PFSK-1 (cell line): ENCODE measurements at regions not wholly inside any gene's neighbourhood (a gene's known extent, or its start where the extent isn't known, plus 50 kb on each side); places are given as distances from the start of the nearest gene placed in this dataset.
A peak's percentile ranks its signal among the peaks of the same experiment; 100 is the strongest.

ENCODE experiments used
- FOXP2 ChIP-seq: optimal IDR thresholded peaks from 2 replicates; pipeline ENCODE3; 2011; ENCODE audit warnings: borderline replicate concordance, control low read depth, inconsistent platforms; ENCODE audit not compliant: insufficient read depth; ENCODE audit errors: extremely low read length, extremely low read depth
- POLR2AphosphoS5 ChIP-seq: IDR thresholded peaks from 2 replicates; pipeline ENCODE4 v1.6.1; 2012; ENCODE audit warnings: low read depth, mild to moderate bottlenecking, control low read depth, low read length, moderate library complexity
- SIN3A ChIP-seq: IDR thresholded peaks from 2 replicates; pipeline ENCODE4 v1.6.1; 2012; ENCODE audit warnings: mild to moderate bottlenecking, low read length, moderate library complexity, borderline replicate concordance; ENCODE audit not compliant: insufficient read depth
- TAF1 ChIP-seq: IDR thresholded peaks from 2 replicates; pipeline ENCODE4 v1.6.1; 2012; ENCODE audit warnings: low read length, control low read depth, borderline replicate concordance; ENCODE audit not compliant: insufficient read depth
- TF ChIP-seq, protein P1 (sequence below), 2 experiments: IDR thresholded peaks; 2 replicates each; pipeline versions ENCODE4 v1.6.1 to v1.8.0; 2011 to 2012; ENCODE audit warnings: low read depth in 2 of 2, low read length in 2 of 2, control low read depth in 1 of 2, inconsistent platforms in 1 of 2, mild to moderate bottlenecking in 1 of 2, moderate library complexity in 1 of 2; ENCODE audit not compliant: insufficient read depth in 1 of 2

DNA sequence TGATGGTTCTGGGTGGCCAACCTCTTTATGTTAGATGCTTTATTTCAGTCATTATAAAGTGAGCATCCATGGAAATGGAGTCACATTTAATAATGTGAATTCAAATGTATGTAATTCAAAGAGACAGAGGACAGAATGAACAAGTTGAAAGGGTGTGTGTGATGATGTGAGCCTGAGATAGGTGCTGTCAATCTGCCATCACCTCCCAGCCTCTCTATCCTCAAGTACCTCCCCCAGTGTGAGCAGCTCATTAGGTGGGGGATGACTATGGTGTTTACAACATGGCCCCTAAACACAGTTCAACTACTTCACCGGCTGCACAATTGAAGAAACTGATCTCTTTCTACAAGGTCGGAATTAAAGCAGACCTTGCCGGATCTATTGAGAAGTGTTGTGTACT is 74.7 kb upstream of the IGFBP5 start:
- TF ChIP-seq TAF1 (no peak), SIN3A (no peak), FOXP2 (no peak), POLR2AphosphoS5 (no peak)
- TF ChIP-seq, protein P1, sequence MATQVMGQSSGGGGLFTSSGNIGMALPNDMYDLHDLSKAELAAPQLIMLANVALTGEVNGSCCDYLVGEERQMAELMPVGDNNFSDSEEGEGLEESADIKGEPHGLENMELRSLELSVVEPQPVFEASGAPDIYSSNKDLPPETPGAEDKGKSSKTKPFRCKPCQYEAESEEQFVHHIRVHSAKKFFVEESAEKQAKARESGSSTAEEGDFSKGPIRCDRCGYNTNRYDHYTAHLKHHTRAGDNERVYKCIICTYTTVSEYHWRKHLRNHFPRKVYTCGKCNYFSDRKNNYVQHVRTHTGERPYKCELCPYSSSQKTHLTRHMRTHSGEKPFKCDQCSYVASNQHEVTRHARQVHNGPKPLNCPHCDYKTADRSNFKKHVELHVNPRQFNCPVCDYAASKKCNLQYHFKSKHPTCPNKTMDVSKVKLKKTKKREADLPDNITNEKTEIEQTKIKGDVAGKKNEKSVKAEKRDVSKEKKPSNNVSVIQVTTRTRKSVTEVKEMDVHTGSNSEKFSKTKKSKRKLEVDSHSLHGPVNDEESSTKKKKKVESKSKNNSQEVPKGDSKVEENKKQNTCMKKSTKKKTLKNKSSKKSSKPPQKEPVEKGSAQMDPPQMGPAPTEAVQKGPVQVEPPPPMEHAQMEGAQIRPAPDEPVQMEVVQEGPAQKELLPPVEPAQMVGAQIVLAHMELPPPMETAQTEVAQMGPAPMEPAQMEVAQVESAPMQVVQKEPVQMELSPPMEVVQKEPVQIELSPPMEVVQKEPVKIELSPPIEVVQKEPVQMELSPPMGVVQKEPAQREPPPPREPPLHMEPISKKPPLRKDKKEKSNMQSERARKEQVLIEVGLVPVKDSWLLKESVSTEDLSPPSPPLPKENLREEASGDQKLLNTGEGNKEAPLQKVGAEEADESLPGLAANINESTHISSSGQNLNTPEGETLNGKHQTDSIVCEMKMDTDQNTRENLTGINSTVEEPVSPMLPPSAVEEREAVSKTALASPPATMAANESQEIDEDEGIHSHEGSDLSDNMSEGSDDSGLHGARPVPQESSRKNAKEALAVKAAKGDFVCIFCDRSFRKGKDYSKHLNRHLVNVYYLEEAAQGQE (IDR thresholded peaks at IDR 0.05; ENCODE audit: insufficient read depth in 1 of 2, low read depth in 2 of 2, low read length in 2 of 2): no peak

DNA sequence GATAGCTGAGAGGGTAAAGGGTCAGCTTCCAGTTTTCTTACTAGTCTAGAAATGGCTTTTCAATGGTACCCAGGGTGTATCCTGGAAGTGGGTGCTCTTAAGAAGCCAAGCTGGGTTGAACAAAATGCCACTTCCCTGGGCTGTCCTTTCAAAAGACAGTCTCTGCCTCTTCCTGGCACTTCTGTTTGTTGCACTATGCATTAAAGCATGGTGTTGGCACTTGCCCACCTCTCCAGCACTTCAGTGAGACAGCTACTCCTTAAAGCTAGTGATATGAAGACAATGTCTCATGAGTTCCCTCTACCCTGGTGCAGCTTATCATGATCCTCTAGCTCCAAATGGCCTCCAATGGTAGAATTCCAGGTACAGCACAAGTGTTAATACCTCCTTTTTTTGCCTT is 74.3 kb upstream of the IGFBP5 start:
- TF ChIP-seq TAF1: no peak
- TF ChIP-seq, protein P1 (IDR thresholded peaks at IDR 0.05; ENCODE audit: insufficient read depth in 1 of 2, low read depth in 2 of 2, low read length in 2 of 2): no peak
- no peak for TF ChIP-seq POLR2AphosphoS5
- TF ChIP-seq FOXP2: no peak
- no peak for TF ChIP-seq SIN3A

GRCh38 chr2:216768908-216769411 is 73.6 kb upstream of the IGFBP5 start:
- TF ChIP-seq TAF1 (no peak), FOXP2 (no peak), SIN3A (no peak), POLR2AphosphoS5 (no peak)
- TF ChIP-seq, protein P1 (IDR thresholded peaks at IDR 0.05; ENCODE audit: insufficient read depth in 1 of 2, low read depth in 2 of 2, low read length in 2 of 2): no peak

DNA sequence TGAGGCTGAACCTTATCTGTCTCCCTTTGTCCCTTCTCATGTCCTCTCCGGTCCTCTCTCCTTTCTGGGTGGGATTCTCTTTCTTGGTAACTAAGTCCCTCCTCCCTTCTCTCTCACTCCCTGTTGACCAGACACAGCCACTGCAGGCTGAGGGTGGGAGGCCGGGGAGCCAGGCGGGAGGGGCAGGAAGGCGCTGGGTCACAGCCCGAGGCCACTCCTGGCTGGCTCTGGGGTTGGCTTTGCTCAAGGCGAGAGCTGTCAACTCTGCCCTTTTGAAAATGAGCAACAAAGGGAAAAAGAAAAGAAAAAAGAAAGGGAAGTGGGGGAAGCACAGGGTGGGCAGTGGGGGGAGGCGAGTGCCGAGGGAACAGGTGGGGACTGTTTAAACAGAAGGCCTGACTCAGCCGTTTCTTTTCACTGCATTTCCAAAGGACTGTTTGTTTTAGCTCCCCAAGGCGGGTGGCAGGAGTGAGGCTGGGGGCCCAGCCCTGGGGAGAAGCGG is 70.5 kb upstream of the IGFBP5 start:
- TF ChIP-seq FOXP2: peak; percentile 20
- TF ChIP-seq POLR2AphosphoS5: no peak

DNA sequence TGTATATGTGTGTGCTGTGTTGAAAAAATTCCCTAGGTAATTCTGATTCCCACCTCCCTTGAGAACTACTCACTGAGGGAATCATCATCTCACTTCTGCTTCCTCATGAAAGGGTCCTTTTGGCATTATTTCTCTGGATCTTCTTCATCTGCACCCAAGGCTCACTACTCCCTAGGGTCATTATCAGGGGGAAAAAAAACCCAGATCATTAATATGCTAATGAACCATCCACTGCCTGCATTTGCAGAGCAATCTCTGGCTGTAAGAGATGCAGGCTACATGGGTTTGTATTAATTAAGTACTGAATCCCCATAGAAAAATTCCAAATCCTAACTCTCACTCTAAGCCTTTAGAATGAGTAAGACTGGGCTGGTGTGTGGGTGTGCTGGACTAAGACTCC is 68.0 kb upstream of the IGFBP5 start:
- TF ChIP-seq SIN3A (no peak), FOXP2 (no peak), TAF1 (no peak), POLR2AphosphoS5 (no peak)
- TF ChIP-seq, protein P1 (IDR thresholded peaks at IDR 0.05; ENCODE audit: insufficient read depth in 1 of 2, low read depth in 2 of 2, low read length in 2 of 2): no peak
